ENCODE measurements at regions not wholly inside any gene's neighbourhood (a gene's known extent, or its start where the extent isn't known, plus 50 kb on each side); places are given as distances from the start of the nearest gene placed in this dataset.
"Not testable (repeated sequence)": the region's sequence is repeated elsewhere in the genome, so short reads cannot be mapped to it uniquely, and the experiment has no call there.

DNA sequence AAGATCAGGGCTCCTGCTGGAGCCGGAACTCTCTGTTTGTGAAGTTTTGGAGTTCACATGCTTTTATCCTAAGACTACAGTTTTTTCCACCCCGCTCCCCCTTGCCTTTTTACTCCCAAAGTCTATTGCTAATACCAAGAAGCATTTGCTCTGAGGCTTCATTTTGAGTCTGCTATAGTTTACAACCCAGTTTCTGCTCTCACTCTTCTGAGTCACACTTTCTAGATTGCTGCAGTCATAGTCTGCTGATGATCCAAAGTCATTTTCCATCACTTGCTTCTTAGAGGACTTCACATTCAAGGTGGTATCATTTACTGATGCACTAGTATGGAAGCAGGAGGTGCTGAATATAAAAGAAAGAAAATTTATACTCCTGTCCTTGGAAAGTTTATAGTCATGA is 937.4 kb downstream of the IGSF11 start:
- no peak for DNase-seq (ENCODE audit: low read depth in 1 of 2, low spot score in 1 of 2)

DNA sequence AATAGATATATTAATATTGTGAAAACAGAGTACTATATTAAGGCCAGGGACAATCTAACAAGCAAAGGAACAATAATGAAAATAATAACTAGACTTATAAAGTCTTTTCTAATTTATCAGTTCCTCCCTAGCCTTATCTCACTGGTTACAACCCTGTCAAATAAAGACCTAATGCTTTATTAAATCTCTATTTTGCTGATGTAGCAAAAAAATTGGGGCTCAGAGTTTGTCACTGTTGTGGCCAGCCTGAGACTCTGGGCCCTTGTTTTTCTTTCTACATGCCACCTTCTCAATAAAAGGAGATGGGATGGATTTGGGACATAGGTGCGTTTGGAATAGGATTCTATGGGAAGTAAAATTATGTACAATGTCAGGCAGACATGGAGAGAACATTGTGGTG is 937.0 kb downstream of the IGSF11 start:
- no peak for DNase-seq (ENCODE audit: low read depth in 1 of 2, low spot score in 1 of 2)

DNA sequence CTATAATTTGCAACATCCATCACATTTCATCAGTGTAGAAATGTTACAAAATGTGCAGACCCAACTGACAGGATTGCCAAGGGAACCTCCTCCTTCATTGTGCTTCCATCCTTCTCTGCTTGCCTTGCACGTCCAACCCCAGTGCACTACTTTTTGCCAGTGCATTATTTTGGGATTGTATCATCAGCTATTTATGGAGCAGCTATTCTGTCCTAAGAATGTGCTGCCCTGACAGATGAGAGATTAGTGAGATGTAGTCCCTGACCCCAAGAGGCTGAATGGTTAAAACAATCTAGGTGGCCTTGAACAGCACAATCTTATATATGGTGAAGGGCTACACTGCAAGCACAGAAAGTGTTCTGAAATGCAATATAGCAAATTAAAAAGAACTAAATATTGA is 935.8 kb downstream of the IGSF11 start:
- no peak for DNase-seq (ENCODE audit: low read depth in 1 of 2, low spot score in 1 of 2)

DNA sequence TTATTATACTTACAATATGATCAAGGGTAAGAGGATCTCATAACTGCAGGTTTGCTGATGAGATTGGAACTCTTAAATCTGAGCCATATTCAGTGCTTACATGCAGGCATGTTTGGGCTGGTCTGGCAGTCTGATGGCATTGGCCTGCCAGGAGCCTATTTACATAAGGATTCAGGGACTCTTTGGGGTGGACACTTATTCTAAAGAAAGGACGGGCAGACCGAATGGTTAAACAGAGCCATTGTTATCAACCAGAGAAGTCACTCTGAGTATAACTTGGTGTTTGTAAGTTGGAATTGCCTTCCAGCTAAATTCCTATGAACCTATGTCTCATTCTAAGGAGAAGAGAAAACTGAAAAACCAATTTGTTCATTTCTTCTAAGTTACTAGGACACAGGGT is 932.8 kb downstream of the IGSF11 start:
- no peak for DNase-seq (ENCODE audit: low read depth in 1 of 2, low spot score in 1 of 2)

DNA sequence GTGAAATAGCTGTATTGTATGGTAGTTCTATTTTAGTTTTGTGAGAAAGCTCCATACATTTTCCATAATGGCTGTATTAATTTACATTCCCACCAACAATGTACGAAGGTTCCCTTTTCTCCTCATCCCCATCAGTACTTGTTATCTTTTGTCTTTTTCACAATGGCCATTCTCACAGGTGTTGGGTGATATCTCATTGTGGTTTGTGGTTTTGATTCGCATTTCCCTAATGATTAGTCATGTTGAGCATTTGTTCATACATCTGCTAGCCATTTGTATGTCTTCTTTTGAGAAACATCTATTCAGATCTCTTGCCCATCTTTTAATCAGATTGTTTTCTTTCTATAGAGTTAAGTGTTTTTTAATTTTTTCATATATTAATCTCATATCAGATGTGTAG is 931.9 kb downstream of the IGSF11 start:
- DNase-seq (ENCODE audit: low read depth in 1 of 2, low spot score in 1 of 2), result no peak

DNA sequence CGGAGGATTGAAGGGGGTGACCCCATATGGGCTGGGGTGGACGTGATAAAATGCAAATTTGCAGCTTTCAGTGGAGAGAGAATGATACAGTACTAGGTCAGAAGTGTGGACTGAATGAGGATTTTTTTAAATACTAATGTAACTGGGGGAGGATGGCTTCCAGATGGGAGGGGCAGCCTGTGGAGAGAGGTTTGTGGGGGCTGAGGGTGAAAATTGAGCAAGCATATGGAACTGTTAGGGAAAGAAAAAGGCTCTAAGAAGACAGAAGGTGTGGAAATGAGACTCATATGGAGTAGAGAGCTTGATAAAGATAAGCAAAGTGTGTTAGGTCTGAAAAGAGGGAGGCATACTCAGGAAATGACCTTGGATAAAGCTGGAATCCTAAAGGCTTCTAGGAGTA is 926.4 kb downstream of the IGSF11 start:
- DNase-seq (ENCODE audit: low read depth in 1 of 2, low spot score in 1 of 2), result no peak

DNA sequence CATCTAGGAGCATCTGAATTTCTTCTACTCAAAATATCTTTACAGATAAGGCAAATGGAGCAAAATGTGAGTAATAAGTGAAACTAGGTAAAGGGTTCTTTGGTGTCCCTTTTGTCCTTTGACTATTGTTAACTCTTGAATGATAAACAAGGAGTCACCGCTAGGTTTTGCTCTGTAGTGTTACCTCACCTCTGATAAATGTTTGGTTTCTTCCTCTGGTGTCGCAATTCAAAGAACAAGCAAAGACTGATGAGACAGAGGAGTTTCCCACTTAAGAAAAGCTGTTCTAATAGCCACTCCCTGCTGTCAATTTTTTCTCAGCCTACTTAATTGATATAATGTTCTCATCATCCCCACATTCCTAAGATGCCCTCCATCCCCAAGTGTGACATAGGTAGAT is 925.9 kb downstream of the IGSF11 start:
- DNase-seq (ENCODE audit: low read depth in 1 of 2, low spot score in 1 of 2), result no peak

DNA sequence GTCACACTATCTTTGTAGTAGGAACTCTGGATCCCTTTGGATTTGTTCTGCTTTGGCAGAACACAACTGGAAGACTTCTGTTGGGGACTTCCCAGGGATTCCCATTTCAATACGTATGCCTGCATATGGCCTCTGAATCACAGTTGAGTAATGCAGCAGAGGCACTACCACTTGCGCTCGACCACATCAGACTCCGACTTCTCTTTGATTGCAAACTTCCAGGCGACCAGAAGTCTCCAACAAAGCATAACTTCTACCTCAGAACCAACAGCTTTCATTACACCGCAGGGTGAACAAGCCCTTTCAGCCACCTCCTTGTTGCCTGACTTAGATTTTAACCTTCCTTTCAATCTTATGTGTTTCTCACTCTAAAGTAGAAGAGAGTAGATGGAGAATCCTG is 924.4 kb downstream of the IGSF11 start:
- DNase-seq (ENCODE audit: low read depth in 1 of 2, low spot score in 1 of 2), result no peak

DNA sequence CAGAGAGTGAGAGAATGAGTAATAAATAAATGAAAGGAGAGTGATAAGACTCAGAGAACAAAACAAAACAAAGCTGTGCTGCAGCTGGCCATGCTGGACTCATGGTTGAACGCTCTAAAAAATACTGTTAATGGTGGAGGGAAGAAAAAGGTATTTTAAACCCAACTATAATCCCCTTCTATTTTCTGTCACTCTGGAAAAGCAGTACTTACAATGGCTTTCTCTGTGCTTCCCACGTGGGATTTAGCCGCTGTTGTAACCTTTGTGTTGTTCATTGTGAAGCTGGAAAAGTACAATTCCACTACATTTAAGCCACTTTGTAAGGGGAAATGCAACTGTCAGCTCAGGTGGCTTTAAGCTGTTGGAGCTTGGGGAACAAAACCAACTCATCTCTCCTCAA is 917.7 kb downstream of the IGSF11 start:
- no peak for DNase-seq (ENCODE audit: low read depth in 1 of 2, low spot score in 1 of 2)

DNA sequence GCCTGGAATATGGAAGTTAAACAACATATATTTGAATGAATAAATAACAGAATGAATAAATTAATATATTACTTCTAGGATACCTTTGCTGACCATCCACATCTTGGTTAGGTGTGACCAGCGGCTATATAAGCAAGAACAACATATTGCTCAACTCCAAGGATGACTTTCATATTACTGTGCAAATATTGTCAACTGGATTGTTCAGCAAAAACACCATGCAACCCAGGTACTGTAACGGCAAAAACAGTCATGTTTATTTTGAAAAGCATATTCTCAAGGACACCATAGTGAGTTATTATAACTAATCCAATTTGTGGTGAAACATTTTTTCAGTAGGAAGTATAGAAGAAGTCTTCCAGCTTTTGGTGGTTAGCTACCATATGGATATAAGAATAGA is 907.9 kb downstream of the IGSF11 start:
- no peak for DNase-seq (ENCODE audit: low read depth in 1 of 2, low spot score in 1 of 2)

DNA sequence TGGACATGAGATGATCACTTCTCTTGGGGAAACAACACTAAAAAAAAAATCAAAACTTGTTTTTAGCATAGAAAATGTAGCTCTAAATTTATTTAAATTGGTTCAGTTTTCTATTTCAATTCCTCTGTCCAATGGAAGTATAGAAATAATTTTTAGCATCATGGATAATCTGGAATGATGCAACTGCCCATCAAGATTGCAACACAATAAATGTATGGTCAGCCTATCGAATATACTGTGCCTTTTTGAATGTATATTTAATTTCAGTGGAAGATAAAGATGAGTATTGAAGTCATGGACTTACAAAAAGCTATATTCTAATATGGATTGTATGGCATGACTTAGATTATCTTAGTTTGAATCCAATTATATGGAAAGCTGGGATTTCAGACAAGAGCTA is 906.7 kb downstream of the IGSF11 start:
- DNase-seq (ENCODE audit: low read depth in 1 of 2, low spot score in 1 of 2), result no peak

DNA sequence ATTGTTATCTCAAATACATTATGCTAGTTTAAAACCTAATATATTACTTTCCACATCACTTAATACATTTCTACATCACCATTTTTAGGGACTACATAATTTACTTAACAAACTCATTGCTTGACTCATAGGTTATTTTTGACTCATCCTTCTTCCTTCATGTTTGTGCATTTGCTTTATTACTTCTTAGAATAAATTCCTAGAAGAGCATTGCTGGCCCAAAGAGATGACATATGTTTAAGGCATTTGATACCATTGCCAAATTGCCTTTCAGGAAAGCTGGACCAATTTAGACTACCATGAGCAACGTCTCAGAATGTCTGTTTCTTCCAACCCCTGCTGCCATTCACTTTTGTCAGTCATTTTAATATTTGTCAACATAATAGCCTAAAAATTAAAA is 905.8 kb downstream of the IGSF11 start:
- DNase-seq (ENCODE audit: low read depth in 1 of 2, low spot score in 1 of 2), result no peak

DNA sequence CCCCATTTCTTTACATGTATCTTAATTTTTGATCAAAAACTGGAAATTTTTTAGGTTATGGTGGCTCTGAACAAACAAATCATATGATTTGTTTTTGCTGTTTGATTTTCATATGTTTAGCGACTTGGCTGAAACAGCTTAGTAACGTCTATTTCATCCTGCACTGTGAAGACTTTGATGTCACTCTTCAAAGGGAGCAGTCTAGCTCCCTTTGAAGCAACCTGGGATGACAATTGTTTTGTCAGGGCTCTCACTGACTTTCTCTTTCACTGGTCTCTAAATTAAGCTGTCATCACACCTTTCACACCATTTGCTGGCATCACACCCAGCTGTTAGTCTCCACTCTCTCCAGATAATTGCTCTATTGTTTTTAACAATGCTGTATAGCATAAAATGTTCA is 896.9 kb downstream of the IGSF11 start:
- DNase-seq (ENCODE audit: low read depth in 1 of 2, low spot score in 1 of 2), result no peak

DNA sequence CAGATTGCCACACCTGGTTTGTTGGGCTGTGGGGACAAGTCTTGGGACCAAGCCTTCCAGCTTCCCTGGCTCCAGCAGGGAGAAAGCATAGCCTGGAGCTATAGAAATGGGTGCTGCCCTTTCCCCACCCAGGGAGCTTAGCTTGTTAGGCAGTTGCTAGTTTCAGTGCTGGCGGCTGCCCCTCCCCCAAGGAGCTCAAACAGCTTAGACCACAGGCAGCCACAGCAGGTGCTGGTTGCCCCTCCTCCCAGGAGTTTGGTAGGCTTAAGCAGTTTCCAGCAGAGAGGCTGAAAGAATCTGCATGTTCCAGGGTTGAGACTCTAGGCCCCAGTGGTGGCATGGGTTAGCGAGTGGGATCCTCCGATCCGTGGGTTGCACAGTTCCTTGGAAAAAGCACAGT is 889.7 kb downstream of the IGSF11 start:
- DNase-seq (ENCODE audit: low read depth in 1 of 2, low spot score in 1 of 2), result no peak

DNA sequence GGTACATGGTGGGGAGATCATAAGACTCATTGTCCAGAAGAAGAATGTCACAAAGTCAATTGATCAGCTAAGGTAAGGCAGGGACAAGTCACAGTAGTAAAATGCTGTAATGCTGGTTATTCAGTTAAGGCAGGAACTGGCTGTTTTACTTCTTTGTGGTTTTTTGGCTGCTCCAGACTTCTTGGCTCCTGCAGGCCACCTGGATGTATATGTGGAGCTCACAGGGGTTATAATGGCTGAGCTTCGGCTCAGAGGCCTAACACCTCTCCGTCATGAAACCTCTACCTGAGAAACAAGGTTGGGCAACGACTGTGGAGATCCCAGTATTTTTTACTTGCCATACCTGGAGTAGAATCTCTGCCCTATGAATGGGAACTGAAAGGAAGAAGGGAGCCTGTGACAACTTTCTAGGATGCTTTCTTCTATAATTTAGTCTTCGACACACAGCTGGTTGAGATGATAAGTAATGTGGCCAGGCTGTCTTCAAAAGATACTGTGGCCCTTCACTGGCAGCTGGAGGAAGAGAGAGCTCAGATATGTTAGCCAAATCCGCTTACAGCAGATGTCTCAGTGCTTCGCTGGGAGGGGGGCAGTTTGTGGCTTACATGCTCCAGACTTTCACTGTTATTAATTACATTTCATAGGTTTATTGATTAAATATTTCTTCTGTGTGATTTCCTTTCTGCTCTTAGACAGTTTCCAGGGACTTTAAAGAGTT is 887.8 kb downstream of the IGSF11 start:
- no peak for DNase-seq (ENCODE audit: low read depth in 1 of 2, low spot score in 1 of 2)

DNA sequence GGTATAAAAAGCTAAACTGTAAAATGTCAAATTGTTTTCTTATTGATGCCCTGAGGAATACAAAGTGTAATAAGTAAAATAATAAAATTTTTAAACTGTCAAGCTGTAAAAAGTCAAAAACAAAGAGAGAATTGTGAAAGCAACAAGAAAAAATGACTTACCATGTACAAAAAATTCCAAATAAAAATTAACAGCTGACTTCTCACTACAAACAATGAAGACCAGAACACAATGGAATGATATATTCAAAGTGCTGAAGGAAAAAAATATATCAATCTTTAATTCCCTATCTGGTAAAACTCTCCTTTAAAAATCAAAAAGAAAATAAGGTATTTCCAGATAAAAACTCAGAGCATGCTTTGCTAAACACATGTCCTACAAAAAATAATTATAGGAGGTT is 883.5 kb downstream of the IGSF11 start:
- DNase-seq (ENCODE audit: low read depth in 1 of 2, low spot score in 1 of 2), result no peak

DNA sequence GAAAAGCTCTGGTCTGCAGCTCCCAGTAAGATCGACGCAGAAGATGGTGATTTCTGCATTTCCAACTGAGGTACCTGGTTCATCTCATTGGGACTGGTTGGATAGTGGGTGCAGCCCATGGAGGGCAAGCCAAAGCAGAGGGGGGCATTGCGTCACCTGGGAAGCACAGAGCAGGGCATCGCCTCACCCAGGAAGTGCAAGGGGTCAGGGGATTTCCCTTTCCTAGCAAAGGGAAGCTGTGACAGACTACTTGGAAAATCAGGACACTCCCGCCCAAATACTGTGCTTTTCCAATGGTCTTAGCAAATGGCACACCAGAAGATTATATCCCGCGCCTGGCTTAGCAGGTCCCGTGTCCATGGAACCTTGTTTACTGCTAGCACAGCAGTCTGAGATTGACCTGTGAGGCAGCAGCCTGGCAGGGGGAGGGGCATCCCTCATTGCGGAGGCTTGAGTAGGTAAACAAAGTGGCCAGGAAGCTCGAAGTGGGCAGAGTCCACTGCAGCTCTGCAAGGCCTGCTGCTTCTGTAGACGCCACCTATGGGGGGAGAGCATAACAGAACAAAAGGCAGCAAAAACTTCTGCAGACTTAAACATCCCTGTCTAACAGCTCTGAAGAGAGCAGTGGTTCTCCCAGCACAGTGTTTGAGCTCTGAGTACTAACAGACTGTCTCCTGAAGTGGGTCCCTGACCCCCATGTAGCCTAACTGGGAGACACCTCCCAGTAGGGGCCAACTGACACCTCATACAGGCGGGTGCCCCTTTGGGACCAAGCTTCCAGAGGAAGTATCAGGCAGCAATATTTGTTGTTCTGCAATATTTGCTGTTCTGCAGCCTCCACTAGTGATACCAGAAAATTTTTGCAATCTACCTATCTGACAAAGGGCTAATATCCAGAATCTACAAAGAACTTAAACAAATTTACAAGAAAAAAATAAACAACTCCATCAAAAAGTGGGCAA is 871.7 kb downstream of the IGSF11 start:
- DNase-seq (ENCODE audit: low read depth in 1 of 2, low spot score in 1 of 2), result not testable (repeated sequence)

DNA sequence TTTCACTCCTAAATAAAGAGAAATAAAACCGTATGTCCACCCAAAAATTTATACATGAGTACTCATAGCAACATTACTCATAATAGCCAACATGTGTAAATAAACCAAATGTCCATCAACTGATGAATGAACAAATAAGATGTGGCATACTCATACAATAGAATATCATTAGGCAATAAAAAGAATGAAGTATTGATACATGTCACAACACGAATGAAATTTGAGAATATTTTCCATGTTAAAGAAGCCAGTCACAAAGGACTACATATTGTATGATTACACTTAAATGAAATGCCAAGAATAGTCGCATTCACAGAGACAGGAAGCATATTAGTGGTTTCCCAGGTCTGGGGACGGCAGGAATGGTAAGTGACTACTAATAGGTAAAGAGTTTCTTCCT is 869.2 kb downstream of the IGSF11 start:
- no peak for DNase-seq (ENCODE audit: low read depth in 1 of 2, low spot score in 1 of 2)

DNA sequence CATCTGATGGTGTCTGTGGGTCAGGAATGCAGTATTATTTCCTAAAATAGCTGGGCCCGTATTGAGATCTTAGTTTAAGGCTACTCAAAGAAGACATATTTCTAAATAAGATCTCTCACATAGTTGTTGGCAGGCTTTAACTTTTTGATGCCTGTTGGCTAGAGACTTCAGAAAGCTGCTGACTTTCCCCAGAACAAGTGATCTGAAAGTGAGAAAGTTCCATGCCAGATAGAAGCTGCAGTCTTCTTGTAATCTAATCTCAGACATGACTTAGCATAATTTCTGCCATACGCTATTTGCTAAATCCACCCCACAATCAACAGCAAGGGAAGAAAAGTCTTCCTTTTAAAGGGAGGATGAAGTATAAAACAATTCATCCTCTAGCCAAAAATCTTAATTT is 867.1 kb downstream of the IGSF11 start:
- no peak for DNase-seq (ENCODE audit: low read depth in 1 of 2, low spot score in 1 of 2)

DNA sequence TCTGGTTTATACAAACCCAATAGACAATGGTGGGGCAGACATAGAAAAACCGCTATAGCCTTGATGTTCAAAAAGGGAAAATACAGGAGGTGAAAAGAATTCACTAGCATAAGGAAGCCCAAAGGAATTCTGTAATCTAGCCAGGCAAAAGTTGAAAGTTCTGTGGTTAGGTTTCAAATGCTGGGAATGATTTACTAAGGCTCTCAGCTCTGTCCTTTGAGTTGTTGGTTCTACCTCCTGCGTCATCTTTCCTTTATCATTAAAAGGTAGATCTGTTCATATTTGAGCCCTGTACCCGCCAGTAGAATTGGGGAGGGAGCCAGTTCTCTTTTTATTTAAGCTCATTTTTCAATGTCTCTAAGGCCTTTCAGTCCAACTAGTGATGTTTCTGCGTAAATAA is 866.5 kb downstream of the IGSF11 start:
- DNase-seq (ENCODE audit: low read depth in 1 of 2, low spot score in 1 of 2), result no peak

DNA sequence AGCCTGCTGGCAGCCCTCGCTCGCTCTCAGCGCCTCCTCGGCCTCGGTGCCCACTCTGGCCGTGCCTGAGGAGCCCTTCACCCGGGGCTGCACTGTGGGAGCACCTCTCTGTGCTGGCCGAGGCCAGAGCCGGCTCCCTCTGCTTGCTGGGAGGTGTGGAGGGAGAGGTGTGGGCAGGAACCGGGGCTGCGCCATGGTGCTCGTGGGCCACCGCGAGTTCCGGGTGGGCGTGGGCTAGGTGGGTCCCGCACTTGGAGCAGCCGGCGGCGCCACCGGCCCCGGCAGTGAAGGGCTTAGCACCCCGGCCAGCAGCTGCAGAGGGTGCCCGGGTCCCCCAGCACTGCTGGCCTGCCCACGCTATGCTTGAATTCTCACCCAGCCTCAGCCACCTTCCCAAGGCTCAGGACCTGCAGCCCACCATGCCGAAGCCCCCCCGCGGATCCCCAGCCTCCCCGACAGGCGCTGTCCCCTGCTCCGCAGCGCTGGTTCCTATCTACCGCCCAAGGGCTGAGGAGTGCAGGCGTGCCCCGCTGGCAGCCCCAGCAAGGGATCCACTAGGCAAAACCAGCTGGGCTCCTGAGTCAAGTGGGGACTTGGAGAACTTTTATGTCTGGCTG is 863.3 kb downstream of the IGSF11 start:
- no peak for DNase-seq (ENCODE audit: low read depth in 1 of 2, low spot score in 1 of 2)

DNA sequence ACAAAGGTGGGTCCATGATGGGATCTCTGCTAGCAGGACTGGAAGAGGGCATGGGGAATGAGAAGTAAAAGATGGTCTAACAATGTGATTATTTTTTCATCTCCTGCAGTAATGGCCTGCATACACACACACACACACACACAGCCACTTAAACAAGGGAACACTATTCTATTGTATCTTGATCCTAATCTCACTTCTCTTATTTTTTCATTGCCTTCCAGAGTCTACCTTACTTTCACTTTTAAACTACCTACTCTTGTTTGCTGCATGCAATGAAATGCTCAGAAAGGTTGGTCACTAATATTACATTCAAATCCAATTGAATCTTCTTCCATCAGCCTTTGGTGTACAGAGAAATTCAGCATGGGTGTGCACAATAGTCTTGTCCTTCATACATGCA is 853.8 kb downstream of the IGSF11 start:
- no peak for DNase-seq (ENCODE audit: low read depth in 1 of 2, low spot score in 1 of 2)

All from activated CD4-positive, alpha-beta T cell treated with anti-CD3 and anti-CD28 coated beads, Interleukin-2, amount 50 U/mL, for 24 hours (primary cell).